HEK293 (cell line): ENCODE measurements at regions not wholly inside any gene's neighbourhood (a gene's known extent, or its start where the extent isn't known, plus 50 kb on each side); places are given as distances from the start of the nearest gene placed in this dataset.

Experiments used
- CTCF ChIA-PET: fragments of 350-600 bp; formaldehyde crosslinking; extraction: SDS; loops from one replicate; lab custom pipeline; 2021; ENCODE audit warnings: antibody characterized with exemption; lab: Yijun Ruan, JAX
- POLR2A ChIA-PET: fragments of 300-600 bp; formaldehyde crosslinking; extraction: SDS; loops from one replicate; lab custom pipeline; 2020; ENCODE audit warnings: antibody characterized with exemption, inconsistent platforms; lab: Yijun Ruan, JAX
- H3K27ac ChIP-seq: fragments of 200-500 bp; sonication (Bioruptor generic); 2 replicates; pipeline ENCODE4 v1.5.1; 2014; ENCODE audit warnings: low read depth, low read length, control low read depth, inconsistent platforms; ENCODE audit errors: extremely low read depth
- H3K36me3 ChIP-seq, 2 experiments: fragments of 200-500 bp in 1 of 2; sonication (Bioruptor generic) in 1 of 2; 1 replicate in 1 of 2; 2 replicates in 1 of 2; pipeline ENCODE4 v1.5.1; 2014 to 2017; ENCODE audit warnings: inconsistent platforms in 2 of 2, low read length in 2 of 2; ENCODE audit not compliant: control insufficient read depth in 2 of 2, insufficient read depth in 1 of 2
- H3K4me1 ChIP-seq: fragments of 200-500 bp; sonication (Bioruptor generic); 2 replicates; pipeline ENCODE4 v1.5.1; 2014; ENCODE audit warnings: mild to moderate bottlenecking, low read length, inconsistent platforms; ENCODE audit not compliant: control insufficient read depth, insufficient read depth
- H3K4me3 ChIP-seq: 2 replicates; pipeline ENCODE4 v1.5.1; 2011; ENCODE audit warnings: low read depth, mild to moderate bottlenecking, control low read depth, low read length, moderate library complexity
- H3K9me3 ChIP-seq: fragments of 200-500 bp; sonication (Bioruptor generic); 2 replicates; pipeline ENCODE4 v1.5.1; 2014; ENCODE audit warnings: low read depth, low read length, inconsistent platforms; ENCODE audit not compliant: control insufficient read depth, insufficient read depth
- GLI4 ChIP-seq: fragments of 450-650 bp; formaldehyde crosslinking; IDR thresholded peaks from 2 replicates; pipeline ENCODE4 v1.5.1; 2016; ENCODE audit warnings: missing biosample characterization, missing genetic modification characterization
- MZF1 ChIP-seq: fragments of 450-650 bp; formaldehyde crosslinking; IDR thresholded peaks from 2 replicates; pipeline ENCODE4 v1.5.1; 2017; ENCODE audit warnings: missing biosample characterization, missing genetic modification characterization, borderline replicate concordance
- PATZ1 ChIP-seq: fragments of 450-650 bp; formaldehyde crosslinking; IDR thresholded peaks from 2 replicates; pipeline ENCODE4 v1.5.1; 2016; ENCODE audit warnings: missing biosample characterization, missing genetic modification characterization
- PRDM6 ChIP-seq: fragments of 450-650 bp; formaldehyde crosslinking; IDR thresholded peaks from 2 replicates; pipeline ENCODE4 v1.5.1; 2017; ENCODE audit warnings: missing biosample characterization, missing genetic modification characterization
- SETDB1 ChIP-seq: IDR thresholded peaks from one replicate; pipeline ENCODE4 v1.6.1; 2017; ENCODE audit warnings: mild to moderate bottlenecking, low read length, moderate library complexity, mixed read lengths; ENCODE audit not compliant: insufficient read length
- WT1 ChIP-seq: fragments of 450-650 bp; formaldehyde crosslinking; IDR thresholded peaks from 2 replicates; pipeline ENCODE4 v1.5.1; 2016; ENCODE audit warnings: missing biosample characterization, missing genetic modification characterization
- ZBTB8A ChIP-seq: fragments of 450-650 bp; formaldehyde crosslinking; IDR thresholded peaks from 2 replicates; pipeline ENCODE4 v1.5.1; 2016; ENCODE audit warnings: missing biosample characterization, missing genetic modification characterization
- ZNF157 ChIP-seq: fragments of 450-650 bp; formaldehyde crosslinking; IDR thresholded peaks from 2 replicates; pipeline ENCODE4 v1.5.1; 2016; ENCODE audit warnings: missing biosample characterization, missing genetic modification characterization
- ZNF169 ChIP-seq: fragments of 450-650 bp; formaldehyde crosslinking; IDR thresholded peaks from 2 replicates; pipeline ENCODE4 v1.5.1; 2016; ENCODE audit warnings: missing biosample characterization, missing genetic modification characterization
- ZNF239 ChIP-seq: fragments of 450-650 bp; formaldehyde crosslinking; IDR thresholded peaks from 2 replicates; pipeline ENCODE4 v1.5.1; 2016; ENCODE audit warnings: missing biosample characterization, missing genetic modification characterization
- ZNF266 ChIP-seq: fragments of 450-650 bp; formaldehyde crosslinking; IDR thresholded peaks from 2 replicates; pipeline ENCODE4 v1.5.1; 2016; ENCODE audit warnings: missing biosample characterization, missing genetic modification characterization, low read depth
- ZNF311 ChIP-seq: fragments of 450-650 bp; formaldehyde crosslinking; IDR thresholded peaks from 2 replicates; pipeline ENCODE4 v1.5.1; 2017; ENCODE audit warnings: missing biosample characterization, missing genetic modification characterization, borderline replicate concordance
- ZNF341 ChIP-seq: fragments of 450-650 bp; formaldehyde crosslinking; IDR thresholded peaks from 2 replicates; pipeline ENCODE4; 2016; ENCODE audit warnings: low read depth, missing biosample characterization, missing genetic modification characterization
- ZNF354C ChIP-seq: fragments of 450-650 bp; formaldehyde crosslinking; IDR thresholded peaks from 2 replicates; pipeline ENCODE4 v1.5.1; 2016; ENCODE audit warnings: missing biosample characterization, missing genetic modification characterization, low read depth, borderline replicate concordance
- ZNF529 ChIP-seq: fragments of 450-650 bp; formaldehyde crosslinking; IDR thresholded peaks from 2 replicates; pipeline ENCODE4 v1.5.1; 2017; ENCODE audit warnings: missing genetic modification characterization, missing biosample characterization; ENCODE audit not compliant: insufficient replicate concordance
- ZNF580 ChIP-seq: fragments of 450-650 bp; formaldehyde crosslinking; IDR thresholded peaks from 2 replicates; pipeline ENCODE4 v1.5.1; 2016; ENCODE audit warnings: missing biosample characterization, missing genetic modification characterization
- ZNF623 ChIP-seq: fragments of 450-650 bp; formaldehyde crosslinking; IDR thresholded peaks from 2 replicates; pipeline ENCODE4 v1.5.1; 2016; ENCODE audit warnings: missing biosample characterization, missing genetic modification characterization
- ZNF626 ChIP-seq: fragments of 450-650 bp; sonication (Bioruptor Pico); formaldehyde crosslinking; IDR thresholded peaks from 2 replicates; pipeline ENCODE4 v1.5.1; 2018; ENCODE audit warnings: missing biosample characterization, missing genetic modification characterization, inconsistent platforms
- ZNF629 ChIP-seq: fragments of 450-650 bp; formaldehyde crosslinking; IDR thresholded peaks from 2 replicates; pipeline ENCODE4 v1.5.1; 2017; ENCODE audit warnings: missing biosample characterization, missing genetic modification characterization
- ZSCAN4 ChIP-seq: fragments of 450-650 bp; formaldehyde crosslinking; IDR thresholded peaks from 2 replicates; pipeline ENCODE4 v1.5.1; 2017; ENCODE audit warnings: missing biosample characterization, missing genetic modification characterization
- TF ChIP-seq, protein P1 (sequence below): fragments of 450-650 bp; formaldehyde crosslinking; IDR thresholded peaks from 2 replicates; pipeline ENCODE4 v1.5.1; 2017; ENCODE audit warnings: missing biosample characterization, missing genetic modification characterization
- TF ChIP-seq, protein P2 (sequence below): fragments of 450-650 bp; formaldehyde crosslinking; IDR thresholded peaks from 2 replicates; pipeline ENCODE4 v1.5.1; 2016; ENCODE audit warnings: missing biosample characterization, missing genetic modification characterization

DNA sequence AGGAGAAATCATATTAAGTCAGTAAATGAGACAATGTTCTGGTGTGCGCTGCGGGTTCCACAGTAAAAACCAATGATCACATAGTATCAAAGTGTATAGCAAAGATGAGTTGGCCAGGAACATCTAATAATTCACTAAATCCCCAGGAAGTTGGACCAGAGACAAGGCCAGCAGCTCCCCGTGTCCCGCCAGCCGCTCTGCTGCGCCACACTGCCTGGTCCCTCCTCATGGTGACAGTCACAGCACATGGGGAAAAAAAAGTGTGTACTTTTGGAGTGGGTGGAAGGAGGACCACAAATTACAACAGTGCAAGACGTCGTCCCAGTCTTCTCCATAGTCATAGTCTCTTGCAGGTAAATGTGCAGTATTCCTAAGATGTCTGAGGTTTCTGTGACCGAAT lies 239.0 kb upstream of the RNF32 start:
- Histone ChIP-seq H3K9me3 (no peaks in the 10 kb centered on the region), H3K4me3 (no peak overlapping the region), H3K36me3 (no peaks in the 10 kb centered on the region), H3K4me1 (no peaks in the 10 kb centered on the region), H3K27ac (no peak overlapping the region)
- POLR2A ChIA-PET = no interaction called here
- no peak for TF ChIP-seq ZNF239 (tag by site-specific recombination)
- no peak for TF ChIP-seq ZBTB8A (tag by site-specific recombination)
- no peak for TF ChIP-seq ZNF623 (tag by site-specific recombination)
- no peak for TF ChIP-seq GLI4 (tag by site-specific recombination)
- no peak for TF ChIP-seq ZNF529 (tag by site-specific recombination)
- no peak for TF ChIP-seq PATZ1 (tag by site-specific recombination)
- no peak for TF ChIP-seq ZNF341 (tag by site-specific recombination)
- TF ChIP-seq MZF1 (tag by site-specific recombination) = no peak
- no peak for TF ChIP-seq ZNF354C
- CTCF ChIA-PET = no interaction called here

GRCh38 chr7:156400046-156400445 lies 240.5 kb upstream of the RNF32 start:
- Histone ChIP-seq H3K27ac (no peak overlapping the region), H3K9me3 (no peaks in the 10 kb centered on the region), H3K4me1 (no peaks in the 10 kb centered on the region), H3K36me3 (no peaks in the 10 kb centered on the region), H3K4me3 (no peak overlapping the region)
- no peak for TF ChIP-seq ZNF626 (tag by site-specific recombination)
- TF ChIP-seq ZNF169 (tag by site-specific recombination) = no peak
- TF ChIP-seq ZNF266 (tag by site-specific recombination) = no peak
- no peak for TF ChIP-seq PRDM6 (tag by site-specific recombination)
- TF ChIP-seq SETDB1 = no peak
- TF ChIP-seq WT1 (tag by site-specific recombination) = no peak
- ChIA-PET CTCF (no interaction called here), POLR2A (no interaction called here)

DNA sequence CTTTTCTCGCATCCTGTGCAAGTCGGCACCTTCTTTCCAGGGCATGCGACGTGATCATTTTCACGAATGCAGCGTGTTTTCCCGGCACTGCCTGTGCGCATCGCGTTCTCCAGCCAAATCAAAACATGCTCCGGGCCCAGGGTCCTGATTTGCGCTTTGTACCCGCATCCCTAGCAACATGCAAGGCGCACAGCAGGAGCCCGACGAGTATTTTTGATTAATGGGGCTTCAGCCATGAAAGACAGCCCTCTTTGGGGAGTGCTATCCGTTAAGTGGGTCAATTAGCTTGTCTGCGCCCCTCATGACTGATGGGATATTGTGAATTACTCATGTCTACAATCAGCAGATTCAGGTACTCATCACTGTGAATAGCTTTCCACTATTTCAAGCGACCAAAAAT lies 243.3 kb upstream of the RNF32 start:
- Histone ChIP-seq H3K4me1 (no peaks in the 10 kb centered on the region), H3K4me3 (no peak overlapping the region), H3K9me3 (no peaks in the 10 kb centered on the region), H3K36me3 (no peaks in the 10 kb centered on the region), H3K27ac (no peak overlapping the region)
- POLR2A ChIA-PET = no interaction called here
- CTCF ChIA-PET = no interaction called here
- TF ChIP-seq ZNF629 (tag by site-specific recombination) (no peak), ZNF311 (tag by site-specific recombination) (no peak), ZSCAN4 (tag by site-specific recombination) (no peak), PRDM6 (tag by site-specific recombination) (no peak), ZNF157 (no peak), ZNF580 (tag by site-specific recombination) (no peak)
- TF ChIP-seq, protein P1, sequence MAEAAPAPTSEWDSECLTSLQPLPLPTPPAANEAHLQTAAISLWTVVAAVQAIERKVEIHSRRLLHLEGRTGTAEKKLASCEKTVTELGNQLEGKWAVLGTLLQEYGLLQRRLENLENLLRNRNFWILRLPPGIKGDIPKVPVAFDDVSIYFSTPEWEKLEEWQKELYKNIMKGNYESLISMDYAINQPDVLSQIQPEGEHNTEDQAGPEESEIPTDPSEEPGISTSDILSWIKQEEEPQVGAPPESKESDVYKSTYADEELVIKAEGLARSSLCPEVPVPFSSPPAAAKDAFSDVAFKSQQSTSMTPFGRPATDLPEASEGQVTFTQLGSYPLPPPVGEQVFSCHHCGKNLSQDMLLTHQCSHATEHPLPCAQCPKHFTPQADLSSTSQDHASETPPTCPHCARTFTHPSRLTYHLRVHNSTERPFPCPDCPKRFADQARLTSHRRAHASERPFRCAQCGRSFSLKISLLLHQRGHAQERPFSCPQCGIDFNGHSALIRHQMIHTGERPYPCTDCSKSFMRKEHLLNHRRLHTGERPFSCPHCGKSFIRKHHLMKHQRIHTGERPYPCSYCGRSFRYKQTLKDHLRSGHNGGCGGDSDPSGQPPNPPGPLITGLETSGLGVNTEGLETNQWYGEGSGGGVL = no peak
- TF ChIP-seq, protein P2, sequence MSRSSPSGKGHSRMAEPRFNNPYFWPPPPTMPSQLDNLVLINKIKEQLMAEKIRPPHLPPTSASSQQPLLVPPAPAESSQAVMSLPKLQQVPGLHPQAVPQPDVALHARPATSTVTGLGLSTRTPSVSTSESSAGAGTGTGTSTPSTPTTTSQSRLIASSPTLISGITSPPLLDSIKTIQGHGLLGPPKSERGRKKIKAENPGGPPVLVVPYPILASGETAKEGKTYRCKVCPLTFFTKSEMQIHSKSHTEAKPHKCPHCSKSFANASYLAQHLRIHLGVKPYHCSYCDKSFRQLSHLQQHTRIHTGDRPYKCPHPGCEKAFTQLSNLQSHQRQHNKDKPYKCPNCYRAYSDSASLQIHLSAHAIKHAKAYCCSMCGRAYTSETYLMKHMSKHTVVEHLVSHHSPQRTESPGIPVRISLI = no peak
